Mesodermal cell (in vitro differentiated cells): ENCODE measurements at regions not wholly inside any gene's neighbourhood (a gene's known extent, or its start where the extent isn't known, plus 50 kb on each side); places are given as distances from the start of the nearest gene placed in this dataset.

Source experiments
- H3K27ac ChIP-seq: 2 replicates; pipeline ENCODE4 v1.7.0; 2013; ENCODE audit warnings: mild to moderate bottlenecking, low read depth, low read length, moderate library complexity; ENCODE audit not compliant: severe bottlenecking
- H3K36me3 ChIP-seq: 2 replicates; pipeline ENCODE4 v1.7.1; 2013; ENCODE audit warnings: mild to moderate bottlenecking, low read length, moderate library complexity; ENCODE audit not compliant: control insufficient read depth, insufficient read depth
- H3K4me1 ChIP-seq: one replicate; pipeline ENCODE4 v1.7.1; 2013; ENCODE audit warnings: mild to moderate bottlenecking, low read length; ENCODE audit not compliant: insufficient read depth, control insufficient read depth, poor library complexity, severe bottlenecking
- H3K4me3 ChIP-seq: 2 replicates; pipeline ENCODE4 v1.7.0; 2013; ENCODE audit warnings: low read length, control low read depth, mild to moderate bottlenecking; ENCODE audit not compliant: insufficient read depth, poor library complexity, severe bottlenecking; ENCODE audit errors: extremely low read depth
- H3K9me3 ChIP-seq: 2 replicates; pipeline ENCODE4 v1.7.1; 2013; ENCODE audit warnings: mild to moderate bottlenecking, low read length, moderate library complexity; ENCODE audit not compliant: control insufficient read depth
- WGBS, 2 experiments: methylation state at CpG; one replicate each; pipeline ENCODE4 v1.1.5; 2013; ENCODE audit warnings: missing lambda C conversion rate in 2 of 2; ENCODE audit not compliant: insufficient coverage in 2 of 2; 5-methylcytosine and 5-hydroxymethylcytosine counted together

GRCh38 chr5:127993476-127993875, 90.1 kb upstream of the SLC12A2 start:
- no peak overlapping the region for H3K27ac ChIP-seq
- H3K9me3 ChIP-seq, result no peaks in the 10 kb centered on the region
- H3K36me3 ChIP-seq, result no peaks in the 10 kb centered on the region
- 100% methylated on average over 1 of the region's 1 CpG; no CpG with 5 or more reads in 1 of the 2 experiments for WGBS, 2 experiments
- no peaks in the 10 kb centered on the region for H3K4me1 ChIP-seq
- H3K4me3 ChIP-seq, result no peak overlapping the region

GRCh38 chr5:127994087-127994660, 89.4 kb upstream of the SLC12A2 start:
- 88% methylated on average over 1 of the region's 3 CpGs; no CpG with 5 or more reads in 1 of the 2 experiments for WGBS, 2 experiments
- Histone ChIP-seq H3K36me3 (no peaks in the 10 kb centered on the region), H3K4me1 (no peaks in the 10 kb centered on the region), H3K9me3 (no peaks in the 10 kb centered on the region), H3K4me3 (no peak overlapping the region), H3K27ac (no peak overlapping the region)

GRCh38 chr5:127995556-127995955, 88.0 kb upstream of the SLC12A2 start:
- no peaks in the 10 kb centered on the region for H3K36me3 ChIP-seq
- H3K4me3 ChIP-seq, result no peak overlapping the region
- H3K27ac ChIP-seq, result no peak overlapping the region
- 85 to 93% methylated on average over 2 to 3 of the region's 3 CpGs for WGBS, 2 experiments
- H3K4me1 ChIP-seq, result no peaks in the 10 kb centered on the region
- H3K9me3 ChIP-seq, result no peaks in the 10 kb centered on the region

GRCh38 chr5:127997201-127997704, 86.3 kb upstream of the SLC12A2 start:
- Histone ChIP-seq H3K36me3 (no peaks in the 10 kb centered on the region), H3K4me1 (no peaks in the 10 kb centered on the region), H3K4me3 (no peak overlapping the region), H3K27ac (no peak overlapping the region), H3K9me3 (no peaks in the 10 kb centered on the region)
- WGBS, 2 experiments, result 77 to 93% methylated on average over 3 to 5 of the region's 5 CpGs

GRCh38 chr5:127998950-127999615, 84.5 kb upstream of the SLC12A2 start:
- Histone ChIP-seq H3K9me3 (no peaks in the 10 kb centered on the region), H3K27ac (no peak overlapping the region), H3K4me1 (no peaks in the 10 kb centered on the region), H3K36me3 (no peaks in the 10 kb centered on the region), H3K4me3 (no peak overlapping the region)
- 86 to 93% methylated on average over 2 of the region's 3 CpGs for WGBS, 2 experiments

GRCh38 chr5:127999909-128000308, 83.7 kb upstream of the SLC12A2 start:
- 60 to 83% methylated on average over 1 of the region's 1 CpG for WGBS, 2 experiments
- Histone ChIP-seq H3K4me1 (no peaks in the 10 kb centered on the region), H3K4me3 (no peak overlapping the region), H3K36me3 (no peaks in the 10 kb centered on the region), H3K9me3 (no peaks in the 10 kb centered on the region), H3K27ac (no peak overlapping the region)

- H3K4me3 ChIP-seq, result no peak overlapping the region
- no peak overlapping the region for H3K27ac ChIP-seq
- H3K9me3 ChIP-seq, result no peaks in the 10 kb centered on the region
- H3K36me3 ChIP-seq, result no peaks in the 10 kb centered on the region
- H3K4me1 ChIP-seq, result no peaks in the 10 kb centered on the region
- WGBS, 2 experiments, result 77 to 93% methylated on average over 3 to 5 of the region's 5 CpGs
These were observed 81.1 kb upstream of the SLC12A2 start for GRCh38 chr5:128002425-128002824.

GRCh38 chr5:128007939-128008338, 75.6 kb upstream of the SLC12A2 start:
- Histone ChIP-seq H3K4me3 (no peak overlapping the region), H3K9me3 (no peaks in the 10 kb centered on the region), H3K36me3 (no peaks in the 10 kb centered on the region), H3K27ac (no peak overlapping the region), H3K4me1 (no peaks in the 10 kb centered on the region)
- 83% methylated on average over 1 of the region's 2 CpGs; no CpG with 5 or more reads in 1 of the 2 experiments for WGBS, 2 experiments

GRCh38 chr5:128009403-128009802, 74.2 kb upstream of the SLC12A2 start:
- H3K9me3 ChIP-seq, result no peaks in the 10 kb centered on the region
- H3K4me3 ChIP-seq, result no peak overlapping the region
- no peaks in the 10 kb centered on the region for H3K36me3 ChIP-seq
- H3K27ac ChIP-seq, result no peak overlapping the region
- peaks cover 5% of the 10 kb centered on the region for H3K4me1 ChIP-seq

GRCh38 chr5:128011339-128011738, 72.2 kb upstream of the SLC12A2 start:
- Histone ChIP-seq H3K4me3 (no peak overlapping the region), H3K27ac (no peak overlapping the region), H3K9me3 (no peaks in the 10 kb centered on the region), H3K4me1 (peaks cover 22% of the 10 kb centered on the region), H3K36me3 (no peaks in the 10 kb centered on the region)

- no peak overlapping the region for H3K4me3 ChIP-seq
- WGBS, 2 experiments, result no CpG with 5 or more reads among the region's 2 CpGs
- H3K36me3 ChIP-seq, result no peaks in the 10 kb centered on the region
These were observed 69.0 kb upstream of the SLC12A2 start for GRCh38 chr5:128014578-128014977.

More at GRCh38 chr5:128014578-128014977, 69.0 kb upstream of the SLC12A2 start:
- H3K4me1 ChIP-seq, result peaks cover 37% of the 10 kb centered on the region
- H3K27ac ChIP-seq, result no peak overlapping the region
- H3K9me3 ChIP-seq, result no peaks in the 10 kb centered on the region
